Right lobe of liver (tissue), 4 donors: ENCODE measurements at regions not wholly inside any gene's neighbourhood (a gene's known extent, or its start where the extent isn't known, plus 50 kb on each side); places are given as distances from the start of the nearest gene placed in this dataset.

Source experiments
- CTCF ChIP-seq, 4 donors: fragments of 200-600 bp in 3 of 4; fragments of 450-650 bp in 1 of 4; IDR thresholded peaks; one replicate each; pipeline versions ENCODE4 v1.5.1 to v1.8.0; 2016 to 2022; ENCODE audit warnings: antibody characterized with exemption in 4 of 4, mild to moderate bottlenecking in 2 of 4
- POLR2A ChIP-seq: fragments of 450-650 bp; IDR thresholded peaks from one replicate; pipeline ENCODE4 v1.6.1; 2017; ENCODE audit warnings: antibody characterized with exemption, mild to moderate bottlenecking
- donor health status: DM: no; HTN: no; CAD: no.
- donor health status: DM: no; HTN: no; CAD: no.
- donor health status: DM: no; HTN: yes; CAD: no.

GRCh38 chr5:125521289-125521688, 774.9 kb upstream of the ZNF608 start:
- TF ChIP-seq POLR2A (no peak), CTCF (IDR thresholded peaks at IDR 0.05) (no peak)
